ENCODE measurements at regions not wholly inside any gene's neighbourhood (a gene's known extent, or its start where the extent isn't known, plus 50 kb on each side); places are given as distances from the start of the nearest gene placed in this dataset.
A peak's percentile ranks its signal among the peaks of the same experiment; 100 is the strongest.

DNA sequence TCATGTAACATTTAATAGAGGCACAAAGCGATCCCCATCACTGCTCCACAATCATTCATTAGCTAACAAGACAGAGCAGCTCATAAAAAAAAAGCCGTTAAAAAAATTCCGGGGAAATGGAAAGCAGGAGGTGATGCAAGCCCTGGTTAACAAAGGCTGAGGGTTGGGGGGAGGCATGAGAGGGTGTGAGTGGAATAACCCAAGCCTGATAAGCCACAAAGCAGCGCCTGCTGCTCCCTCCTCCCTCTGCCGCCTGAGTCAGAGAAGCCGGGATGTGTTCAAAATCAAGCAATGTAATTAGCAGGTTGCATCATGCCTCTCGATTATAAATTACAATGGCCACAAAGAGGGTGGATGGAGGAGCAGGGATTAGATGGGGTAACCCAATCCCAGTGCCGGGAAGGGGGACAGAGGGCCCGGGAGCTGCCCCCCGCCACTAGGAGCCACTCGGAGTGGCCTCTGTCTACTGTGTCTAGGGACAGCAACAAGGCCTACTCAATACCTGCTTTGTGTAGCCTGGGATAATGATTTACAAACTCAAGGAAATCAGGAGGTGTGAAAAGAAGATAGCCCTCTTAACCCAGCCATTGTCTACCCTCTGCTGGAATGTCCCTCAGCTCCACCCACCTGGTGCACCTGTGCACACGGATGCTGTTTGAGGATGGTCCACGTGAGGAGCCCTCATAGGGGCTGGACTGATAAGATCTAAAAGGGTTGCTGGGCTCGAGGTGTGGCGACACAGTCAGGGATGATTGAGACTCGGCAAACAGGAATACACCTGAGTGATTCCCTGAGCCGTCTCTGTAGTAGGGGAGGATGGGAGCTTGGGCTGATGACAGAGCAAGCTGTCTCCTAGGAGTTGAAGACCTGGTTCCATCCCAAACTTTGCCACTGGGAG, 156.9 kb downstream of the VEGFA start (continued):
- TF ChIP-seq, protein P1, sequence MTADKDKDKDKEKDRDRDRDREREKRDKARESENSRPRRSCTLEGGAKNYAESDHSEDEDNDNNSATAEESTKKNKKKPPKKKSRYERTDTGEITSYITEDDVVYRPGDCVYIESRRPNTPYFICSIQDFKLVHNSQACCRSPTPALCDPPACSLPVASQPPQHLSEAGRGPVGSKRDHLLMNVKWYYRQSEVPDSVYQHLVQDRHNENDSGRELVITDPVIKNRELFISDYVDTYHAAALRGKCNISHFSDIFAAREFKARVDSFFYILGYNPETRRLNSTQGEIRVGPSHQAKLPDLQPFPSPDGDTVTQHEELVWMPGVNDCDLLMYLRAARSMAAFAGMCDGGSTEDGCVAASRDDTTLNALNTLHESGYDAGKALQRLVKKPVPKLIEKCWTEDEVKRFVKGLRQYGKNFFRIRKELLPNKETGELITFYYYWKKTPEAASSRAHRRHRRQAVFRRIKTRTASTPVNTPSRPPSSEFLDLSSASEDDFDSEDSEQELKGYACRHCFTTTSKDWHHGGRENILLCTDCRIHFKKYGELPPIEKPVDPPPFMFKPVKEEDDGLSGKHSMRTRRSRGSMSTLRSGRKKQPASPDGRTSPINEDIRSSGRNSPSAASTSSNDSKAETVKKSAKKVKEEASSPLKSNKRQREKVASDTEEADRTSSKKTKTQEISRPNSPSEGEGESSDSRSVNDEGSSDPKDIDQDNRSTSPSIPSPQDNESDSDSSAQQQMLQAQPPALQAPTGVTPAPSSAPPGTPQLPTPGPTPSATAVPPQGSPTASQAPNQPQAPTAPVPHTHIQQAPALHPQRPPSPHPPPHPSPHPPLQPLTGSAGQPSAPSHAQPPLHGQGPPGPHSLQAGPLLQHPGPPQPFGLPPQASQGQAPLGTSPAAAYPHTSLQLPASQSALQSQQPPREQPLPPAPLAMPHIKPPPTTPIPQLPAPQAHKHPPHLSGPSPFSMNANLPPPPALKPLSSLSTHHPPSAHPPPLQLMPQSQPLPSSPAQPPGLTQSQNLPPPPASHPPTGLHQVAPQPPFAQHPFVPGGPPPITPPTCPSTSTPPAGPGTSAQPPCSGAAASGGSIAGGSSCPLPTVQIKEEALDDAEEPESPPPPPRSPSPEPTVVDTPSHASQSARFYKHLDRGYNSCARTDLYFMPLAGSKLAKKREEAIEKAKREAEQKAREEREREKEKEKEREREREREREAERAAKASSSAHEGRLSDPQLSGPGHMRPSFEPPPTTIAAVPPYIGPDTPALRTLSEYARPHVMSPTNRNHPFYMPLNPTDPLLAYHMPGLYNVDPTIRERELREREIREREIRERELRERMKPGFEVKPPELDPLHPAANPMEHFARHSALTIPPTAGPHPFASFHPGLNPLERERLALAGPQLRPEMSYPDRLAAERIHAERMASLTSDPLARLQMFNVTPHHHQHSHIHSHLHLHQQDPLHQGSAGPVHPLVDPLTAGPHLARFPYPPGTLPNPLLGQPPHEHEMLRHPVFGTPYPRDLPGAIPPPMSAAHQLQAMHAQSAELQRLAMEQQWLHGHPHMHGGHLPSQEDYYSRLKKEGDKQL (CRISPR knock-in tag; IDR thresholded peaks at IDR 0.05; ENCODE audit: low read depth): peak; percentile 82; the same call in 1 of the 2 replicates
- TF ChIP-seq KLF15 (CRISPR knock-in tag; IDR thresholded peaks at IDR 0.05; ENCODE audit: borderline replicate concordance) (0 out of 2 replicates have a peak, but pooled peaks have one; percentile 38), REPIN1 (CRISPR knock-in tag; IDR thresholded peaks at IDR 0.05; ENCODE audit: borderline replicate concordance, low read depth) (peak; percentile 87), PRMT3 (CRISPR knock-in tag; IDR thresholded peaks at IDR 0.05; ENCODE audit: borderline replicate concordance, low read depth) (0 out of 2 replicates have a peak, but pooled peaks have one; percentile 61), ZNF567 (CRISPR knock-in tag; IDR thresholded peaks at IDR 0.05; ENCODE audit: borderline replicate concordance) (no peak), ONECUT2 (CRISPR knock-in tag; IDR thresholded peaks at IDR 0.05) (no peak), PAF1 (CRISPR knock-in tag; IDR thresholded peaks at IDR 0.05) (no peak), ZC3H13 (CRISPR knock-in tag; IDR thresholded peaks at IDR 0.05) (no peak), TMF1 (CRISPR knock-in tag; IDR thresholded peaks at IDR 0.05; ENCODE audit: low read depth) (no peak), MBNL3 (CRISPR knock-in tag; conservative IDR thresholded peaks at IDR 0.05) (no peak), ZNF563 (CRISPR knock-in tag; IDR thresholded peaks at IDR 0.05) (no peak; the same call in 1 of the 2 replicates), AGO2 (optimal IDR thresholded peaks at IDR 0.05; ENCODE audit: low read depth, low read length) (no peak), ESRRA (CRISPR knock-in tag; IDR thresholded peaks at IDR 0.05; ENCODE audit: low read depth) (0 out of 2 replicates have a peak, but pooled peaks have one; percentile 32)
- TF ChIP-seq, protein P2, sequence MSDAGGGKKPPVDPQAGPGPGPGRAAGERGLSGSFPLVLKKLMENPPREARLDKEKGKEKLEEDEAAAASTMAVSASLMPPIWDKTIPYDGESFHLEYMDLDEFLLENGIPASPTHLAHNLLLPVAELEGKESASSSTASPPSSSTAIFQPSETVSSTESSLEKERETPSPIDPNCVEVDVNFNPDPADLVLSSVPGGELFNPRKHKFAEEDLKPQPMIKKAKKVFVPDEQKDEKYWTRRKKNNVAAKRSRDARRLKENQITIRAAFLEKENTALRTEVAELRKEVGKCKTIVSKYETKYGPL (CRISPR knock-in tag; IDR thresholded peaks at IDR 0.05): no peak
- TF ChIP-seq, protein P3, sequence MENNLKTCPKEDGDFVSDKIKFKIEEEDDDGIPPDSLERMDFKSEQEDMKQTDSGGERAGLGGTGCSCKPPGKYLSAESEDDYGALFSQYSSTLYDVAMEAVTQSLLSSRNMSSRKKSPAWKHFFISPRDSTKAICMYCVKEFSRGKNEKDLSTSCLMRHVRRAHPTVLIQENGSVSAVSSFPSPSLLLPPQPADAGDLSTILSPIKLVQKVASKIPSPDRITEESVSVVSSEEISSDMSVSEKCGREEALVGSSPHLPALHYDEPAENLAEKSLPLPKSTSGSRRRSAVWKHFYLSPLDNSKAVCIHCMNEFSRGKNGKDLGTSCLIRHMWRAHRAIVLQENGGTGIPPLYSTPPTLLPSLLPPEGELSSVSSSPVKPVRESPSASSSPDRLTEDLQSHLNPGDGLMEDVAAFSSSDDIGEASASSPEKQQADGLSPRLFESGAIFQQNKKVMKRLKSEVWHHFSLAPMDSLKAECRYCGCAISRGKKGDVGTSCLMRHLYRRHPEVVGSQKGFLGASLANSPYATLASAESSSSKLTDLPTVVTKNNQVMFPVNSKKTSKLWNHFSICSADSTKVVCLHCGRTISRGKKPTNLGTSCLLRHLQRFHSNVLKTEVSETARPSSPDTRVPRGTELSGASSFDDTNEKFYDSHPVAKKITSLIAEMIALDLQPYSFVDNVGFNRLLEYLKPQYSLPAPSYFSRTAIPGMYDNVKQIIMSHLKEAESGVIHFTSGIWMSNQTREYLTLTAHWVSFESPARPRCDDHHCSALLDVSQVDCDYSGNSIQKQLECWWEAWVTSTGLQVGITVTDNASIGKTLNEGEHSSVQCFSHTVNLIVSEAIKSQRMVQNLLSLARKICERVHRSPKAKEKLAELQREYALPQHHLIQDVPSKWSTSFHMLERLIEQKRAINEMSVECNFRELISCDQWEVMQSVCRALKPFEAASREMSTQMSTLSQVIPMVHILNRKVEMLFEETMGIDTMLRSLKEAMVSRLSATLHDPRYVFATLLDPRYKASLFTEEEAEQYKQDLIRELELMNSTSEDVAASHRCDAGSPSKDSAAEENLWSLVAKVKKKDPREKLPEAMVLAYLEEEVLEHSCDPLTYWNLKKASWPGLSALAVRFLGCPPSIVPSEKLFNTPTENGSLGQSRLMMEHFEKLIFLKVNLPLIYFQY (CRISPR knock-in tag; IDR thresholded peaks at IDR 0.05; ENCODE audit: borderline replicate concordance): 0 out of 2 replicates have a peak, but pooled peaks have one; percentile 13
- TF ChIP-seq, protein P4, sequence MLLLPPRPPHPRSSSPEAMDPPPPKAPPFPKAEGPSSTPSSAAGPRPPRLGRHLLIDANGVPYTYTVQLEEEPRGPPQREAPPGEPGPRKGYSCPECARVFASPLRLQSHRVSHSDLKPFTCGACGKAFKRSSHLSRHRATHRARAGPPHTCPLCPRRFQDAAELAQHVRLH (CRISPR knock-in tag; IDR thresholded peaks at IDR 0.05; ENCODE audit: borderline replicate concordance, low read depth): peak; percentile 44; the same call in 1 of the 2 replicates
- TF ChIP-seq, protein P5, sequence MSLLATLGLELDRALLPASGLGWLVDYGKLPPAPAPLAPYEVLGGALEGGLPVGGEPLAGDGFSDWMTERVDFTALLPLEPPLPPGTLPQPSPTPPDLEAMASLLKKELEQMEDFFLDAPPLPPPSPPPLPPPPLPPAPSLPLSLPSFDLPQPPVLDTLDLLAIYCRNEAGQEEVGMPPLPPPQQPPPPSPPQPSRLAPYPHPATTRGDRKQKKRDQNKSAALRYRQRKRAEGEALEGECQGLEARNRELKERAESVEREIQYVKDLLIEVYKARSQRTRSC (CRISPR knock-in tag; IDR thresholded peaks at IDR 0.05; ENCODE audit: low read depth): no peak
